ENCODE measurements at regions not wholly inside any gene's neighbourhood (a gene's known extent, or its start where the extent isn't known, plus 50 kb on each side); places are given as distances from the start of the nearest gene placed in this dataset.

- Mint-ChIP-seq H3K4me3 (ENCODE audit: unreplicated experiment) (no peak overlapping the region), H3K4me1 (ENCODE audit: insufficient read depth, unreplicated experiment) (no peaks in the 10 kb centered on the region), H3K36me3 (ENCODE audit: insufficient read depth, unreplicated experiment) (no peaks in the 10 kb centered on the region), H3K27ac (ENCODE audit: low read depth, unreplicated experiment) (no peak overlapping the region), H3K27me3 (ENCODE audit: insufficient read depth, unreplicated experiment) (no peaks in the 10 kb centered on the region), H3K9me3 (ENCODE audit: unreplicated experiment) (no peaks in the 10 kb centered on the region)
- ChIA-PET CTCF (no interaction called here), POLR2A (no interaction called here)
- TF ChIP-seq, protein P1, sequence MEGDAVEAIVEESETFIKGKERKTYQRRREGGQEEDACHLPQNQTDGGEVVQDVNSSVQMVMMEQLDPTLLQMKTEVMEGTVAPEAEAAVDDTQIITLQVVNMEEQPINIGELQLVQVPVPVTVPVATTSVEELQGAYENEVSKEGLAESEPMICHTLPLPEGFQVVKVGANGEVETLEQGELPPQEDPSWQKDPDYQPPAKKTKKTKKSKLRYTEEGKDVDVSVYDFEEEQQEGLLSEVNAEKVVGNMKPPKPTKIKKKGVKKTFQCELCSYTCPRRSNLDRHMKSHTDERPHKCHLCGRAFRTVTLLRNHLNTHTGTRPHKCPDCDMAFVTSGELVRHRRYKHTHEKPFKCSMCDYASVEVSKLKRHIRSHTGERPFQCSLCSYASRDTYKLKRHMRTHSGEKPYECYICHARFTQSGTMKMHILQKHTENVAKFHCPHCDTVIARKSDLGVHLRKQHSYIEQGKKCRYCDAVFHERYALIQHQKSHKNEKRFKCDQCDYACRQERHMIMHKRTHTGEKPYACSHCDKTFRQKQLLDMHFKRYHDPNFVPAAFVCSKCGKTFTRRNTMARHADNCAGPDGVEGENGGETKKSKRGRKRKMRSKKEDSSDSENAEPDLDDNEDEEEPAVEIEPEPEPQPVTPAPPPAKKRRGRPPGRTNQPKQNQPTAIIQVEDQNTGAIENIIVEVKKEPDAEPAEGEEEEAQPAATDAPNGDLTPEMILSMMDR (IDR thresholded peaks at IDR 0.05; ENCODE audit: unreplicated experiment): no peak
- BruUV-seq (replicated peaks): no TSS peak
- intact Hi-C loops (cut with micrococcal nuclease): no loop called here
- no peak for DNase-seq (ENCODE audit: unreplicated experiment)
Measured at GRCh38 chr9:26061948-26062575, 383.8 kb upstream of the TUSC1 start.

DNA sequence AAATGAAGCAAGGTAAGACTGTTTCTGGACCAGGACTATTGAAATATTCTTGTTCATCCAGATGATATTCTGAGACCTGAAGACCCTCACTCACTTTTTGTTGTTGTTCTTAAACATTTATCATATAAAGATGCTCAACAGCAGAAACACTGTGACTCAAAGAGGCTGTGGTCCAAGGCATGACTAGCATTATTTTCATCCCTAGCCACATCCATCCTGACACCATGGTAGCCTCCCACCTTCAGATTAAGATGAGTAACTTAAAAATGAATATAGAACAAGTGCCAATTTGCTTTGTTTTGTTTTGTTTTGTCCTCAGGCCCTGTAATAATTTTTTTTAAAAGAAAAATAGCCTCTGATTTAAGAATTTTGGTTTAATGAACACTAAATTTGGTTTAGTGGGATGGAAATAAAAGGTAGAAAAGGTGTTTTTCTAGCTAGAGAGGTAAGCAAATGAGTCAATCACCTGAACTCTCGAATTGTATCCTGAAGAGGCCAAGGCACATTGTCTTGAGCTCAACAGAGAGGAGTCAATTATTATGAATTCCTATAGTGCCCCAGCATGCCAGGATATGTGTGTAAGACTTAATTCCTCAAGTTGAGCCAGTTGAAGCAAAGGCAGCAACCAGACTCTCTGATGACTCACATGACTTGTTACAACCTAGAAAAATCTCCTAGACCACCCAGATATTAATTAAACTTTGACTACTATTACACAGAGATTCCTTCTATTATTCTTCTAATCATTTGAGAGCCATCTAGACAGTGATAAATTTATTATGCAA, 380.1 kb upstream of the TUSC1 start:
- Mint-ChIP-seq H3K4me3 (ENCODE audit: unreplicated experiment) (no peak overlapping the region), H3K27ac (ENCODE audit: low read depth, unreplicated experiment) (no peak overlapping the region), H3K9me3 (ENCODE audit: unreplicated experiment) (peaks cover 8% of the 10 kb centered on the region), H3K4me1 (ENCODE audit: insufficient read depth, unreplicated experiment) (no peaks in the 10 kb centered on the region), H3K27me3 (ENCODE audit: insufficient read depth, unreplicated experiment) (no peaks in the 10 kb centered on the region), H3K36me3 (ENCODE audit: insufficient read depth, unreplicated experiment) (no peaks in the 10 kb centered on the region)
- intact Hi-C loops (cut with micrococcal nuclease): no loop called here
- POLR2A ChIA-PET: no interaction called here
- TF ChIP-seq, protein P1 (IDR thresholded peaks at IDR 0.05; ENCODE audit: unreplicated experiment): no peak
- no TSS peak for BruUV-seq (replicated peaks)
- DNase-seq (ENCODE audit: unreplicated experiment): no peak
- CTCF ChIA-PET: interaction anchor here (0.7 kb wide), 2 partner anchors 66 to 340 kb away, joined by 3 to 4 read pairs; no protein-coding TSS in a partner anchor

DNA sequence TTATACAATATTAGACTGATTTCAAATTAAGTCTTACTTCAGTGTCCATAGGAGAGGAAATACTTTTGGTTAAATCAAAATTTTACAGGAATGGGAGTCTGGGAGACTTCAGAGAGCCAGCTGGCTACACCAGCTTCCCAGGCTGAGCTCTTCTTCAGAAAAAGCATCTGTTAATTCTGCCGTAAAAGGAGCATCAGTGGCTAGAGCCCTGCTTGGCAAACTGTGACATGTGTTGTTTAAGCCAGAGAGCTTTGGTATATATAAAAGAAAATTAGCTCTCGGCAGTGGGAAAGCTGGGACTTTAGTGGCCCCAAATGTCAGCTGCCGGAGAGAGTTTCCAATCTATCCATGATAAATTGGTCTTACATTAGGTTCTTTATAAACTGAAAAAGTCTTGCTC, 378.8 kb upstream of the TUSC1 start:
- no TSS peak for BruUV-seq (replicated peaks)
- Mint-ChIP-seq H3K27me3 (ENCODE audit: insufficient read depth, unreplicated experiment) (no peaks in the 10 kb centered on the region), H3K36me3 (ENCODE audit: insufficient read depth, unreplicated experiment) (no peaks in the 10 kb centered on the region), H3K9me3 (ENCODE audit: unreplicated experiment) (peaks cover 8% of the 10 kb centered on the region), H3K27ac (ENCODE audit: low read depth, unreplicated experiment) (no peak overlapping the region), H3K4me3 (ENCODE audit: unreplicated experiment) (no peak overlapping the region), H3K4me1 (ENCODE audit: insufficient read depth, unreplicated experiment) (no peaks in the 10 kb centered on the region)
- DNase-seq (ENCODE audit: unreplicated experiment): no peak
- ChIA-PET POLR2A (no interaction called here), CTCF (no interaction called here)
- intact Hi-C loops (cut with micrococcal nuclease): no loop called here
- TF ChIP-seq, protein P1 (IDR thresholded peaks at IDR 0.05; ENCODE audit: unreplicated experiment): no peak

DNA sequence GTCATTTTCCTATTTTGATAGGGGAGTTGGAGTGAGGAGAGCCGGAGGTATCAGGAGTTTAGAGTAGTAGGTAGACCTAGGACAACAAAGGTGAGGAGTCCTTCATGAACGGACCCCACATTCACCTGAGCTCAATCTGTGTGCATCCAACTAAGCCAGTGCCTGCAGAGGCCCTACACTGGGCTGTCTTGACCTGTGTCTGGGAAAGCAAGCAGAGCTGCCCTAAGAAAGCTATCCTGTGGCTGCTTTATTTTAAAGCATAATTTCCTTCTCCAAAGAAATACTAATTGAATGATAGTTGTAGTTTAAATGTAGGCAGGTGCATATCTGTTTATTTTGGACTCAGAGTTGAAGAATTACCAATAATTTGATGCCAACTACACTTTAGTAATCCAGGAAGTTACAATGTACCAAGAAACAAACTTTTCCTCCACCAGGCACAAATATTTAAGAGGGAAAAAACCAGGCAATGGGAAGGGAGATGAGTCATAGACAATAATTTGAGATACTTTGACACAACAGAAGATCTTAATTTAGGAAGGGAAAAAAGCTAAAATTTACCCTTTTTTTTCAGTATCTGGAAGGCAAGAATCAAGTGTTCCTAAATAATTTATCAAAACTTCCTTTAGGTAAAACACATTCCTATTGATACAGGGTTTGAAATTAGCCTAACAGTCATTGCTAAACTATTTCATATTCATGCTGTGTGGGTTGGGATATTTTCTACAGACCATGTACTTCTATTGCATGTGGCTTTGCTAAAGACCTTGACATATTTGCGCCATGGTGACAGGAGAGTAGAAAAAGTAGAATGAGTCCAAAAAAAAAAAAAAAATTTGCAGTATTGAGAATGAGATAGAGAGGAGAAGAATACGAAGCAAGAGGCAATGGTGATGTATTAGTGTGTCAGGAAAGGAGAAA, 376.6 kb upstream of the TUSC1 start:
- peak; percentile 19 for DNase-seq (ENCODE audit: unreplicated experiment)
- Mint-ChIP-seq H3K4me3 (ENCODE audit: unreplicated experiment) (no peak overlapping the region), H3K36me3 (ENCODE audit: insufficient read depth, unreplicated experiment) (no peaks in the 10 kb centered on the region), H3K9me3 (ENCODE audit: unreplicated experiment) (peaks cover 8% of the 10 kb centered on the region), H3K4me1 (ENCODE audit: insufficient read depth, unreplicated experiment) (no peaks in the 10 kb centered on the region), H3K27ac (ENCODE audit: low read depth, unreplicated experiment) (no peak overlapping the region), H3K27me3 (ENCODE audit: insufficient read depth, unreplicated experiment) (no peaks in the 10 kb centered on the region)
- intact Hi-C loops (cut with micrococcal nuclease): no loop called here
- CTCF ChIA-PET: no interaction called here
- TF ChIP-seq, protein P1 (IDR thresholded peaks at IDR 0.05; ENCODE audit: unreplicated experiment): no peak
- no TSS peak for BruUV-seq (replicated peaks)
- POLR2A ChIA-PET: no interaction called here

Measured in MCF 10A (cell line).